ENCODE measurements at regions not wholly inside any gene's neighbourhood (a gene's known extent, or its start where the extent isn't known, plus 50 kb on each side); places are given as distances from the start of the nearest gene placed in this dataset.

DNA sequence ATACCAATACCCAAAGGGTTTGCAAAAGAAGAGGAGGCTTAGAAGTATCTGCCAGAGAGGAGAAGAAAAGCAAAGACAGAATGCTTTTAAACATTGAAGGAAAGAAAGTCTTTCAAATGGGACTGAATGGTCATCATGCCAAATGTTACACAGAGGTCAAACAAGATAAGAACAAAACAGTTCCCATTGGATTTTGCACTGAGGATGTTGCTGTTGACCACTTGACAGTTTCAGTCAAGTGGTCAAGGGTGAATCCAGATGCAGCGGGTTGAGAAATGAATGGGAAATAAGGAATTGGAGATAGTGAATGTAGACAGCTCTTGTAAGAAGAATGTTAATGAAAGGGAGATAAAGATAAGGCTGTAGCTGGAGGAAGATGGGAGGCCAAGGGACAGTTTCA, 64.8 kb upstream of the FGG start:
- DNase-seq (ENCODE audit: low read depth), result no peak

- no peak for DNase-seq (ENCODE audit: low read depth)
Measured at GRCh38 chr4:154677923-154678322, 65.5 kb upstream of the FGG start.

DNA sequence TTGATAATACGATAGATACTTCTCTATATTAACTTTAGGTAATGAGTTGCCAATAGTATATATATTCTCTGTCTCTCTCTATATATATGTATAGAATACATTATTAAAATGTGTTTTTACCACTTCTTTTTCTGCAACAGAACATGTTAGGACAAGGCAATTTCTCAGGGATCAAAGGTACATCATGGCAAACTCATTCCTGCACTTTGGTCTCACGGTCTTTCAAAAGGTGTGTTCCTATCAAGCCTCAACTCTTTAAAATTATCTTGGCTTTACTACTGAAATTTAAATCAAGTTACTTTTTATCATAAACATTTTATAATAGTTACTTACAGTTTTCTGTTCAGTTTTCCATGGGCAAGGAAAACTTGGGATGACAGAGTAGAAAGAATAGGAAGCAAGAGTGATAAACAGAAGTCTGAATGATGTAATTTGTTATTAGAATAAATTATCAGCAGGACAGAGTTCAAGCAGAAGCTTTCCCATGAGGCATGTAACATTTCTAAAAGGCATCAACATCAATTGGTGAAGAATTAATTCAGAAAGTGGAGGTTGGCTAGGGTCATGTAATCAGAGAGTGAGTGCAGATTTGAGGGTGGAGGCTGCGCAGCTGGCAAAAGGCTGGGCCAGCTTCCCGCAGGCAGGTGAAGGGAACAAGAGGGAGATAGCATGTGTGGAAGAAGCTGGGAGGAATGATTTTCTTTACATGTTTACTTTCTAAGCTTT, 59.7 kb upstream of the LRAT start:
- DNase-seq (ENCODE audit: low read depth), result no peak

GRCh38 chr4:154686838-154687237, 57.0 kb upstream of the LRAT start:
- DNase-seq (ENCODE audit: low read depth), result peak; percentile 7

- DNase-seq (ENCODE audit: low read depth), result no peak
Measured at GRCh38 chr4:154687840-154688239, 56.0 kb upstream of the LRAT start.

- DNase-seq (ENCODE audit: low read depth), result no peak
Measured at GRCh38 chr4:154691229-154691628, 52.6 kb upstream of the LRAT start.

DNA sequence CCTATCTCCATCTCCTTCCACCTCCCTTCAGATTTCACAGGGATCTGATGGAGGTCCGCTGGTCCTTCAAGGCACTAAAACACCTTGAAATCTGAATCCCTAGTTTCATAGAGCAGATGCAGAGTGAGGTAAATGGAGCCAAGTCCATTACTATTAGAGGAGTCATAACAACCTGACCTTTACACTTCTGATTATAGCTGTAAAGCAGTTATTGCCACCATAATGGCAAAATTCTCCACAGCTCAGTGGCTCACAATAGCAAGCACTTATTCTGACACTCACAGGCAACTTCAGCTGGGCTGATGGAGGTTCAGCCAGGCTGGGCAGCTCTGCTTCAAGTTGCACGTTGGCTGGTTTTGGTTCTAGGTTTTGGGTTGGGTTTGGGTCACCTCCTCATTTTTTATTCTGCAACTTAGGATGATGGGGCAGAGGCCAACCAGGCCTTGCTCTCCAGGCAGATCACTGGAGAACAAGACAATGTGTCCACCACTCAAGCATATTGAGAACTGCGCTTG, 51.4 kb upstream of the LRAT start:
- DNase-seq (ENCODE audit: low read depth), result no peak
